AG09309 (cell line): ENCODE measurements at regions not wholly inside any gene's neighbourhood (a gene's known extent, or its start where the extent isn't known, plus 50 kb on each side); places are given as distances from the start of the nearest gene placed in this dataset.

ENCODE experiments used
- DNase-seq: peaks from one replicate; pipeline ENCODE4 v3.0.0-alpha.2; 2010; ENCODE audit warnings: low read depth
- H3K4me3 ChIP-seq: 2 replicates; pipeline ENCODE4 v1.5.1; 2011; ENCODE audit warnings: mild to moderate bottlenecking, low read depth, low read length, moderate library complexity; ENCODE audit not compliant: control insufficient read depth
- CTCF ChIP-seq: IDR thresholded peaks from 2 replicates; pipeline ENCODE4 v1.5.1; 2011; ENCODE audit warnings: mild to moderate bottlenecking, low read depth, low read length, inconsistent platforms; ENCODE audit not compliant: insufficient read depth, control insufficient read depth; ENCODE audit errors: missing control alignments

GRCh38 chr7:114766041-114766356 is 155.9 kb upstream of the MDFIC start:
- no peak for DNase-seq
- TF ChIP-seq CTCF = no peak
- H3K4me3 ChIP-seq = no peak overlapping the region

GRCh38 chr7:114777288-114777687 is 144.6 kb upstream of the MDFIC start:
- no peak overlapping the region for H3K4me3 ChIP-seq
- no peak for DNase-seq
- TF ChIP-seq CTCF = no peak

GRCh38 chr7:114783508-114783907 is 138.4 kb upstream of the MDFIC start:
- TF ChIP-seq CTCF = no peak
- H3K4me3 ChIP-seq = no peak overlapping the region
- DNase-seq = no peak

- no peak for TF ChIP-seq CTCF
- no peak for DNase-seq
- no peak overlapping the region for H3K4me3 ChIP-seq
Measured at GRCh38 chr7:114784177-114784576, 137.7 kb upstream of the MDFIC start.

GRCh38 chr7:114784746-114785145 is 137.1 kb upstream of the MDFIC start:
- no peak overlapping the region for H3K4me3 ChIP-seq
- no peak for TF ChIP-seq CTCF
- DNase-seq = no peak

- no peak overlapping the region for H3K4me3 ChIP-seq
- no peak for TF ChIP-seq CTCF
- DNase-seq = peak; percentile 17
Measured at GRCh38 chr7:114785496-114785895, 136.4 kb upstream of the MDFIC start.

GRCh38 chr7:114786455-114786854 is 135.4 kb upstream of the MDFIC start:
- no peak overlapping the region for H3K4me3 ChIP-seq
- no peak for DNase-seq
- TF ChIP-seq CTCF = no peak
